ENCODE measurements at regions not wholly inside any gene's neighbourhood (a gene's known extent, or its start where the extent isn't known, plus 50 kb on each side); places are given as distances from the start of the nearest gene placed in this dataset.

DNA sequence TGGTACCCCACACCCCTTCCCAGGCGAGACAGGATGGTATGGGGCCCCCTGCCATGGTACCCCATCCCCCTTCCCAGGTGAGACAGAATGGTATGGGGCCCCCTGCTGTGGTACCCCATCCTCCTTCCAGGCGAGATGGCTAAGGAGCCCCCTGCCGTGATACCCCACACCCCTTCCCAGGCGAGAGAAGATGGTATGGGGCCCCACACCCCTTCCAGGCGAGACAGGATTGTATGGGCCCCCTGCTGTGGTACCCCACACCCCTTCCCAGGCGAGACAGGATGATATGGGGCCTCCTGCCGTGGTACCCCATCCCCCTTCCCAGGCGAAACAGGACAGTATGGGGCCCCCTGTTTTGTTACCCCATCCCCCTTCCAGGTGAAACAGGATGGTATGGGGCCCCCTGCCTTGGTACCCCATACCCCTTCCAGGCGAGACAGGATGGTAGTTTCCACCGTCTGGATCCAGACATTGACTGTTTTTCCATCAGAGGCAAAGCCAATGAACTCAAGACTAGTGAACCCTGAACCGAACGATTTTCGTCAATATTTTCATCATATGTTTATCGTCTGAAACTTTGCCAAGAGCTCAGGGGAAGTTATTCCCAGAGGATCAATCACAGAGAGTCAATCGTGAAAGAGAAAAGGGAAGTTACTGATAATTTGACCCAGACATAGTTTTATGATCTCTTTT is 75.0 kb downstream of the MYCN start:
- no peak for DNase-seq (ENCODE audit: low spot score)

DNA sequence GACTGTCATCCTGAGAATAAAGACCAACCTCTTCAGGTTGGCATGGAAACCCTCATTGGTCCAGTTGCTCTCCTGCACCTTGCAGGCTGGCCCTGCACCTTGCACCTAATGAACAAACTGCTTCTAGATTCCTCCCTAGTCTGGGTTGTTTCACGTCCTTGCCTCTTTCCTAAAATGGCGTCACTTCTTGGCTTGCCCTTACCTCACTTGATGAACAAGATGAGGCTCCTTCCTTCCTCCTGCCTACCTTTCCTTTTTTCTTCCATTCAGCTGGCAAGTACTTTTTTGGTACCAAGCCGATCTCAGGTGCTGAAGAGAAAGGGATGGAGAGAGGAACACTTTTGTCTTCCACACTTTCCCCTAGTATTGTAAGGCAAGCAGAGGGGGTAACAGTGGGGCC is 74.5 kb downstream of the MYCN start:
- no peak for DNase-seq (ENCODE audit: low spot score)

DNA sequence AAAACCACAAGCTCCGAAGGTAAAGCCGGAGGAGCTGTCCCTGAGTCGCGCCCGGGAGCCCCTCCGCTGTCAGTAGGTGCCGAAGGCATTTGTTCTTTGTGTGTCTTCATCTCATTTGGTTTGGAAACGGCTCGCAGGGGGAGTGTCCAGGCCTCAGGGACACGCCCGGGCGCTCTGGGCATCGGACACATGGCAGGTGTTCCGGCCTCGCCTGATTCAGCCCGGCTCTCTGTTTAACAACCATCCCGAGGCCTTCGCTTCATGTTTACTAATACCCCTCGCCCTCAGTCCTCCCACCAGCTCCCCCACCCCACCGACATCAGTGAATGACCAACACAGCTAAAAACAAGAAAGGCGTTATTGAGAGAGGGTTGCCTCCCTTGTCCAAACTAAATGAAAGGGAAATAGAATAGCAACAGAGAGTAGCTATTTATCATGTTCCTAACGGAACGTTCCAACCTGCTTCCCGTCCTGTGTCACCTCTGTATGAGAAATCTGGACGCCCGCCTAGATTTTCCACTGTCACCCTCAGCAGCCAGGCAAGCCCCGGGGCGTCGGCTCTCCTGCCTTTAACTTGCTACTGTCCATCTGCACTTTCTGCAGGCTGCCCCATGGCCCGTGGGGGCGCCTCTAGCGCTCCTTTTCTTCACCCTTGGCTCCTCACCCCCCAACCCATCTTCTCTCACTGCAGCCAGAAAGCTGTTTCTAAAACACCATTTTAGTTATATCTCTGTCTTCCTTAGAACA is 73.9 kb downstream of the MYCN start:
- no peak for DNase-seq (ENCODE audit: low spot score)

DNA sequence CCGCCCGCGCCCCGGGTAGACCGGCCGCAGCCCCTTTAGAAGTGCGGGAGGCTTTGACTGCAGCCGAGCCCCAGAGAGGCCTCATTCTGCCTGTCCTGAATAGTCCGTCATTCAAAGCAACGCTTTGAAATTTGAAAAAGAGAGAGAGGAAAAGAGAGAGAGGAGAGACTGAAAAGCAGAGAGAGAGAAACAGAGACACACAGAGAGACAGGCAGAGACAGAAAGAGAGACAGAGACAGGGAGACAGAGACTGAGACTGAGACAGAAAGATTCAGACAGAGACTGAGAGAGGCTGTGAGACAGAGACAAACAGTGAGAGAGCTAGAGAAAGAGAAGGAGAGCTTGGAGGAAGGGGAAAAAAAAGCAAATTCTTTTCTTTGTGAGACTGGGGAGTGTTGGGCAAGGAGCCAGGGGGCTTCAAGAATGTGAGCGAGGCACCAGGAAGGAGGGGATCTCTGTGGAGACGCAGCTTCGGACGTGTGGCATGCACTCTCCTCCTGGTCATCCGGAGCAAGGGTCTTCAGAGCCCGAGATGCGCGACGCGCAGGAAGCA is 73.1 kb downstream of the MYCN start:
- no peak for DNase-seq (ENCODE audit: low spot score)

DNA sequence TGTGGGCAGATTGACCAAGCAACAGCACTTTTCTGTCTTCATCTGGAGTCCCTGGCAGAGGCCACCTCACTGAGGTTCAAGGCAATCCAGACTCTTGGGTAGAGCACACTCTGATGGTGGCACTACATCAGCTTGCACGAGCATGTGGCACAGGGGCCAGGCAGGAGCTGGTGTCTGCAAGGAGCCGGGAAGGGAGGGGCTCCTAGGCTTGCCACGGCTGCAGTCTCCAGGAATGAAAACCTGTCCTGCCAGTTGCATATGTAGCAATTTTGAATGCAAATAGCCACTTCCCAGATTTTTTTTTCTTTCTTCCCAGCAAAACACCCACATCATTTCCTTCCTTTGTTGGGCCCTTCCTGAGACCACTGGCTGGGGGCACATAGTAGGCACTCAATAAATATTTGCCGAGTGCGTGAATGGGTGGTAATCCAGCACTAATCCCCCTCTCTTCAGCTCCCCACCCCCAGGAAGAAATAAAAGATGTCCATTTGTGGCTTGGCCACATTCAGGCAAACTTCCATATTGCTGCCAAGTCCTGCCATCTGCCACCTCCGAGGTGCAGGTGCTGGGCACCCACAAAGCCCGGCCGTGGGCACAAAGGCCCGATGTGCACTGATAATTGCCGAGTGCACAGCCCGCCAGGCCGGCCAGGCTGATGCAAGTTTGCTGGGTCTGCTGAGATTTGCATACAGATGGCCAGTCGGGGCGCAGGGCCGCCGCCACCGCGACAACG is 72.4 kb downstream of the MYCN start:
- DNase-seq (ENCODE audit: low spot score), result no peak

DNA sequence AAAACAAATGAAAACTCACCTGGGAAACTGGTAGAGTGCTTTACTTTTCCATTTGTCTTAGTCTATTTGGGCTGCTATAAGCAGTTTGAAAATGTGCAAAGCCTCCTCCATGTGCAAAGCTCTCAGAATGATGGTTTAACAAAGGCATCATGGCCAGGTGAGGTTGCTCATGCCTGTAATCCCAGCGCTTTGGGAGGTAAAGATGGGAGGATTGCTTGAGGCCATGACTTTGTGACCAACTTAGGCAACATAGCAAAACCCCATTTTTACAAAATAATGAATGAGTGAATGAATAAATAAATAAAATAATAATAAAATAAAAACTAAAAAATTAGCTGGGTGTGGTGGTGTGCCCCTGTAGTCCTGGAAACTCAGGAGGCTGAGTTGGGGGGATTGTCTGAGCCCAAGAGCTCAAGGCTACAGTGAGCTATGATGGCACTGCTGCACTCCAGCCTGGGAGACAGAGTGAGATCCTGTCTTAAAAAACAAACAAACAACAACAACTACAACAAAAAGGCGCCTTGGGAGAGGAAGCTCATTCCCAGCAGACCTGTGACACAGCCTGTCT is 71.8 kb downstream of the MYCN start:
- no peak for DNase-seq (ENCODE audit: low spot score)

DNA sequence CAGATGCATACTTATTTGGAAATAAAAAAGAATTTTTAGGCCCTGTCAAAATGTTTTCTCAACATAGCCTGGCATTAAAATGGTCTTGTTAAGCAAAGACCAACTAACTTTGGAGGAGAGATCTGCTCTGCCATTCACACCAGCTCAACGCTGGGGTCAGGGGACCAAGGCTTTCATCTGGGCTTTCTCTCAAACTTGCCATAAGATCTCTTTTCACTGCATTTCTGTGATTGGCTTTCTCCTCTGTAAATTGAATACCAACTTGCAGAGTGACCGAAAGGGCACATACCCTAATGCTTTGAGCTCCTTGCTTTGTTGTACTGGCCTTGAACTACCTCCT is 71.2 kb downstream of the MYCN start:
- no peak for DNase-seq (ENCODE audit: low spot score)

DNA sequence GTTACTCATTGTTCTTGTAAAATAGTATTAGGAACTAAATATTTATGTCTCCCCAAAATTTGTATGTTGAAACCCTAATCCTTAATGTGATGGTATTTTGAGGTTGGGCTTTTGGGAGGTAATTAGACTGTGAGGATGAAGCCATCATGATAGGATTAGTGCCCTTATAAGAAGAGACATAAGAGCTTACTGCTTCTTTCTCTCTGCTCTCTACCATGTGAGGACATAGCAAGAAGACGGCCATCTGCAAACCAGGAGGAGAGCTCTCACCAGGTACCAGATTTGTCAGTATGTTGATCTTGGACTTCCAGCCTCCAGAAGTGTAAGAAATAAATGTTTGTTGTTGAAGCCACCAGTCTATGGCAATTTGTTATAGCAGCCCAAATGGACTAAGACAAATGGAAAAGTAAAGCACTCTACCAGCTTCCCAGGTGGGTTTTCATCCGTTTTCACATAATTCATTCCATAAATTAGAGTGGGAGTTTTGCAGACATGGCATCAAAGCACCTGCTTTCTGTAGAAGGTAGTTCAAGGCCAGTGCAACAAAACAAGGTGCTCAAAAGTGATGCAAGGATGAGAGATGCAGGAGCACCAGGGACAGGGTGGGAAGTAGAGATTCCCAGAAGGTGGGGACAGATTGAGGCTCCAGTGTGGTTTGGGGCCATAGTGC is 70.7 kb downstream of the MYCN start:
- no peak for DNase-seq (ENCODE audit: low spot score)

DNA sequence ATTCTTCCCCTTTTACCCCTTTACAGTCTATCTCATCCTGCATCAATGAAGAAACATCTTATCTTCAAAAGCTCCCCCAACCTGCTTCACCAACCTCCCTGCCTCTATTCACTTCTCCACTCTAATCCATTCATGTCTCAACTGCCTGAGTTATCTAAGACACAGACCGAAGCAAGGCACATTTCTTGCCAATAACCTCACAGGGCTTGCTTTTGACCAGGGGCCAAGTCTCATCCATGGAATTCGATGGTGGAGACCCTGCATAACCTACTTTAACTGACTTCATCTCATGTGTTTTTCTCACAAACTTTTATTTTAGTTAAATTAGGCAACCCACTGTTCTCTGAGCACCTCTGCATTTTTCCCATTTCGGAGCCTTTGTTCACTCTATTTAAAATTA is 69.7 kb downstream of the MYCN start:
- no peak for DNase-seq (ENCODE audit: low spot score)

DNA sequence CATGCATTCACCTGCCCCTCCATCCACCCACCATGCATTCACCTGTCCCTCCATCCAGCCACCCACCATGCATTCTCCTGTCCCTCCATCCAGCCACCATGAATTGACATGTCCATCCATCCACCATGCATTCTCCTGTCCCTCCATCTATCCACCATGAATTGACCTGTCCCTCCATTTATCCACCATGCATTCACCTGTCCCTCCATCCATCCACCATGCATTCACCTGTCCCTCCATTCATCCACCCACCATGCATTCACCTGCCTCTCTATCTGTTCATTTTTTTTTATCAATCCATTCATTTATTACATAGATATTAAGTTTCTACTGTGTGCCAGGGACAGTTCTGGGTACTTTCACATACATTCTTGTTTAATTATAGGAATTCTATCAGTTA is 69.2 kb downstream of the MYCN start:
- DNase-seq (ENCODE audit: low spot score), result no peak

DNA sequence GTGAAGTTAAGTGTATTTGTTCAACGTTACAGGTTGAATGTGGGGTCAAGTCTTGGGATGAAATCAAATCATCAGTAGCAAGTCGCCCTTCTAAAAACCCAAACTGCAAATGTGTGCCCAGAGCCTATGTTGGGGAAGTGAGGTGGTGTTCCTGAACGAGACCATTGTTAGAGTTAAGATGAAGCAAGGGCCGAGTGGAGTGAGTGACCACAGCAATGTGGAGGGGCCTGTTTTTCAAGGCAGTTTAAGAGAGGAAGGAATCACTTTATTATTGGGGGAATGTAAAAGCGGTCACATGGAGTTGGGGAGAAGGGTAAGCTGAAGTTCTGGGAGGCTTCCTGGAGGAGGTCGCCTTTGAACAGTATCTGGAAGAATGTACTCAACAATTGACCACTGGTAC is 68.5 kb downstream of the MYCN start:
- DNase-seq (ENCODE audit: low spot score), result no peak

DNA sequence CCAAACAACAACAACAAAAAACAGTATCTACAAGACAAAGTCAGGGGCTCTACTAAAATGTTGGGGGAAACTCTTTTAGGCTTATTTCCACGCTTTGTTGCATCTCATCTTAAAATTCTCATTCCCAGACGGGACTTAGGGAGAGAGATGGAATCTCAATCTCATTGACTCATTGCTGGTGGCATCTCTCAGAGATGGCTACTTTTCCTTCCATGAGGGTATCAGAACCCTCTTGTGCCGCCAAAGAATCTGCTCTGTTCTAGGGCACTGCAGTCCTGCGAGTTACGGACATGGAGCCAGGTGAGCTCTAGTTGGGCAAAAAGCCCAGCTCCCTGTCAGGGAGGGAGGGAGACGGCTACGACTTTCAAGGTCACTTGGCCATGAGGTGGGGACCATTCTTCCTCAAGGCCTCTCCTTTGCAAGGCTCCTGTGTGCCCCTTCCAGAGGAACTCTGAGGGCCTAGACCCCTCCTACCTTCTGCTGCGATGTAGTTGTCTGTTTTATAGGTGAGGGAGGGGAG is 68.0 kb downstream of the MYCN start:
- no peak for DNase-seq (ENCODE audit: low spot score)

DNA sequence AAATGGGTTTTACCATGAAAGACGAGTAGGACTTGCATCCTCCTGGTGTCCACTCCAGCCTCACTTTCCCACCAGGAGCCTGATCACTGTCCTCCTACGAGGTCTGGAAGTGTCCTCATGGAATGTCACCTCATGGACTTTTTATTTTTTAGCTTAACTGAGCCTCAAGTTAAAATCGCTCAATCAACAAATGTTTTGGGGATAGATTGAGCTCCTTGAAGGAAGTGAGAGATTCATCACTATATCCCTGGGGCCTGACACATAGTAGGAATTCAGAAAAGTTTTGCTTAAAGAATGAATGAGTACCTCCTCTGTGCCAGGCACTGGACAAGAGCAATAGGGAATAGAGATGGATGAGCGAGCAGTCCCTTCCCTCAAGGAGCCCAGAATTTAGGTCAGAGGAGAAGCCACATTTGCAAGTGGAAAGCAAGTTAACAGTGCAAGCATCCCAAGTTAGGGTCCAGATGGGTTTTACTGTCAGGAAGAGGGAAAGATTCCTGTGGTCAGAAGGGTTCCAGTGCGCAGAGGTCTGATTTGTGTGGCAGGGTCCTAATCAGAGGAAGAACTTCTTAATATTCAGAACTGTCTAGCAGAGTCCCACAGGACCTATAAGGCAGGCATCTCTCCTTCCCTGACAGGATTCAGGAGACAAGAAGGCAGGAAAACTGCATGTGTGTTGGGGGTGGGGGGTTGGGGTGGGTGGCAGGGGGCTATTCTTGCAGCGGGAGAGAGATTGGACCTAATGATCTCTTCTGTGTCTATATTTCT is 67.0 kb downstream of the MYCN start:
- no peak for DNase-seq (ENCODE audit: low spot score)

DNA sequence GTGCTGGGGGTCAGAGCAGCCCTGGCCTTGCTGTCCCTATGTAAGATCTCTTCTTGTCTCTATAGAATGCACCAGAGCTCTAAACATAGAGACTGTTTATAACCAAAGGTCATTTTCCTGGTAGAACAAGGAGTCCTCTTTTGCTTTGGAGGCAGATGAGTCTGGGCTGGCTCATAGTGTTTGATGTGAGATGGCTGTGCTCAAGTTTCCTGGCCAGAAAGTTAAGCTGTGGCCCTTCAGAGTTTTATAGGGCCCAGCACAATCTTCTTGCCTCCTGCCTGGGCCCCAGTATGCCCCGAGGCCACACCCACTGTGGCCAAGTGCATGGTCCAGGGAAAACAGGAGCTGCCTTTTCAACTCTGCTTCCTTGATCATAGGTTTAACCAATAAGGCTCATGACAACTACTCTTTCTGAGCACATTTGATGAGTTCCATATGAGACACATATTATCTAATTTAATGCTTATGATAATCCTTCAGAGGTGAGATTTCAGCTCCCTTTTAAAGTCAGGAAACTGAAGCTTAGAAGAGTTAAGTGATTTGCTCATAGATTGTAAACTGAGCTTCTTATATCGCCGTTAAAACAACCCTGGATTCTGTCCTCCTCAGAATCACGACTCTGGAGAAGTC is 66.3 kb downstream of the MYCN start:
- DNase-seq (ENCODE audit: low spot score), result no peak

DNA sequence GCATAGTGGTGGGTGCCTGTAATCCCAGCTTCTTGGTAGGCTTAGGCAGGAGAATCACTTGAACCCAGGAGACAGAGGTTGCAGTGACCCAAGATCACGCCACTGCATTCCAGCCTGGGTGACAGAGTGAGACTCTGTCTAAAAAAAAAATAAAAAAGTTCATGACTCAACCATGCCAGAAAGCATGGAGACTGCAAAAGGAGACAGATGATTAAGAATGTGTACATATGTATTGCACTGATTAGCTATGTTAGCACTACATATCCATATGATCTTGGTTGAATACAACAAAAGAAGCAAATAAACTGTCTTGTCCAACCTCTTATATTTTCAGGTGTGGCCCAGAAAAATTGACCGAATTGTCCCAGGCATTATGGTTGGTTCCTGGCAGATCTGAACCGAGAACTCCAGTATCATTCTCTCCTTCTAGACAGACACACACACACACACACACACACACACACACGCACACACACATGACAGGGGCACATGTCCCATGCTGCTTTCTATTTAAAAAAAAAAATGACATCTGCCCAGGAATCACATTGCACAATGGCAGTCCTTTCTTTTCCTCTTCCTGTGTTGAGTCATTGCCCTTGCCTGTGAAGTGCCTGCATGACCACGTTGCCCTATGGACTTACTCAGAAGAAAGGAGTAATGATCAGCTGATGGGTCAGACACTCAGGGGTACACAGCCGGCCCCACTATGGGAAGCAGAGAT is 65.6 kb downstream of the MYCN start:
- no peak for DNase-seq (ENCODE audit: low spot score)

DNA sequence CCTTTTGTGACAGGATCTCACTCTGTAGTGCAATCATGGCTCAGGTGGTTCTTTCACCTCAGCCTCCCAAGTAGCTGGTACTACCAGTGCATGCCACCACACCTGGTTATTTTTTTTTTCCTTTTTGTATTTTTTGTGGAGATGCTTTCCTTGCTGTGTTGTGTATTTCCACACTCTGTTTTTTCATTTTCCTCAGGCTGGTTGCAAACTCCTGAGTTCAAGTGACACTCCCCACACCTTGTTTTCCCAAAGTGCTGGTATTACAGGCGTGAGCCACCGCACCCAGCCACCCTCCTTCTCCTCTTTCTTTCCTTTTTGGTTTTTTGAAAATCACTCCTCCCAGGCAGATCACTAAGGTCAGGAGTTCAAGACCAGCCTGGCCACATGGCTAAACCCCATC is 65.0 kb downstream of the MYCN start:
- no peak for DNase-seq (ENCODE audit: low spot score)

DNA sequence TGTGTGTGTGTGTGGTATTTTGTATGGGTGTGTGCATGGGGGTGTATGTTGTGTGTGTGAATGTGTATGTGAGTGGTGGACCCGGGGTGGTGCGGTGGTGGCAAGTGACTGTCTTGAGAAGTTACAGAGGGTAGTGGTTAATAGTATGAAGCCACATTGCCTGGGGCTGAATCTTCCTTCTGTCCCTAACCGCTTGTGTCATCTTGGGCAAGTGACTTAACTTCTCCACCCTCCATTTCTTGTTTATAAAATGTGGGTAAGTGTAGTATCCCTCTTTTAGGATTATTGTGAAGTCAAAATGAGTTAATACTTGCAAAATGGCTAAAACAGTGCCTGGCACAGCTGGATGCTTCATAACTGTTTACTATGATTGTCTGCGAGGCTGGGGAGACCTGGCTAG is 63.5 kb downstream of the MYCN start:
- no peak for DNase-seq (ENCODE audit: low spot score)

DNA sequence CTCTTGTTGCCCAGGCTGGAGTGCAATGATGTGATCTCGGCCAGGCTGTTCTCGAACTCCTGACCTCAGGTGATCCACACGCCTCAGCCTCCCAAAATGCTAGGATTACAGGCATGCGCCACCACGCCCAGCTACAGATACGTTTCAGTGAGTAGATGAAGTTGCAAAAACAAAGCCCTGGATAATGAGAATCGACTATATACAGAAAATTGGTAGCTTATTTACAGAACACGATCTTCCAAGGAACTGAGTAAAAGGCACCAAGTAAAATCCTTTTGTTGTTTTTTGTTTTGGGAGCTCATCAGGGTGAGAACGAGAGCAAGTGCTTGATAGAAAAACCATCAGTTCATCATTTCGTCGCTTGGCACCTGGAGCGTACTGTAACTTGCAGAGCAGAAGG is 62.8 kb downstream of the MYCN start:
- DNase-seq (ENCODE audit: low spot score), result no peak

DNA sequence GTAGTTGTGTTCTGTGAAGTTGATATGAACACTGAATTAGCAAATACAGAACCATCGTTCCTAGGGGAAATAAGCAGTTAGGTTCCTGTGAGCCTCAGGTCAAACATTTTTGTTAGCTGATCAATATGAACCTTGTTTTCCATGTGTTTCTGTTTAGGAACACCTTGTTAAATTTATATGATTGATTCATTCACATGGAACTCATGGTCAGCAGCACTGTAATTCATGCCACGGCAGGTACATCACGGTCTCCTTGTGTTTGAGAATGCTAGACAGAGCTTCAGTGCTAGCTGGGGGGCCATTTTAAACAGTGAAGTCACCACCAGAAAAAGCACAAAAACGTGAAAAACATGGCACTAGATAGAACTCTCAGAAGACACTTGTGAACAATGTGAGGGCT is 62.2 kb downstream of the MYCN start:
- DNase-seq (ENCODE audit: low spot score), result no peak
